IMR-90 (cell line): ENCODE measurements at regions not wholly inside any gene's neighbourhood (a gene's known extent, or its start where the extent isn't known, plus 50 kb on each side); places are given as distances from the start of the nearest gene placed in this dataset.

Experiments
- BHLHE40 ChIP-seq: fragments of 150-350 bp; IDR thresholded peaks from 2 replicates; pipeline ENCODE4 v1.6.1; 2016; ENCODE audit warnings: mild to moderate bottlenecking, low read depth, low read length
- CTCF ChIP-seq: conservative IDR thresholded peaks from 2 replicates; pipeline ENCODE4 v1.5.1; 2012; ENCODE audit warnings: mild to moderate bottlenecking, low read depth, low read length, improper control_type of control experiment
- ELK1 ChIP-seq: fragments of 150-350 bp; IDR thresholded peaks from 2 replicates; pipeline ENCODE4 v1.6.1; 2016; ENCODE audit warnings: low read depth, mild to moderate bottlenecking, low read length, moderate library complexity, borderline replicate concordance

GRCh38 chr3:159761848-159762635 is 226.6 kb upstream of the IL12A start:
- TF ChIP-seq CTCF: no peak
- TF ChIP-seq BHLHE40: no peak
- no peak for TF ChIP-seq ELK1
